ENCODE measurements at regions not wholly inside any gene's neighbourhood (a gene's known extent, or its start where the extent isn't known, plus 50 kb on each side); places are given as distances from the start of the nearest gene placed in this dataset.
"Not testable (repeated sequence)": the region's sequence is repeated elsewhere in the genome, so short reads cannot be mapped to it uniquely, and the experiment has no call there.

- not testable (repeated sequence) for H3K9me3 ChIP-seq; H3K4me3 ChIP-seq; DNase-seq (ENCODE audit: low spot score in 2 of 2); H3K27ac ChIP-seq; H3K27me3 ChIP-seq; H3K4me1 ChIP-seq; H3K36me3 ChIP-seq
These were observed 62.8 kb downstream of the SCP2D1 start for GRCh38 chr20:18876394-18876793.

- Histone ChIP-seq H3K27ac (no peak overlapping the region), H3K9me3 (peaks cover 4% of the 10 kb centered on the region), H3K27me3 (no peaks in the 10 kb centered on the region), H3K36me3 (no peaks in the 10 kb centered on the region), H3K4me1 (no peaks in the 10 kb centered on the region), H3K4me3 (no peak overlapping the region)
- 39% methylated on average over 2 of the region's 2 CpGs for WGBS
- no peak for TF ChIP-seq CTCF (IDR thresholded peaks at IDR 0.05)
- no peak for TF ChIP-seq EP300 (IDR thresholded peaks at IDR 0.05)
- TF ChIP-seq POLR2AphosphoS5 (IDR thresholded peaks at IDR 0.05), result no peak
- DNase-seq (ENCODE audit: low spot score in 2 of 2), result no peak
These were observed 65.7 kb downstream of the SCP2D1 start for GRCh38 chr20:18879262-18879661.

- WGBS, result 16% methylated on average over 1 of the region's 1 CpG
- no peak for TF ChIP-seq EP300 (IDR thresholded peaks at IDR 0.05)
- no peak for TF ChIP-seq POLR2A (IDR thresholded peaks at IDR 0.05)
- TF ChIP-seq POLR2AphosphoS5 (IDR thresholded peaks at IDR 0.05), result no peak
- no peak for TF ChIP-seq CTCF (IDR thresholded peaks at IDR 0.05)
- no peaks in the 10 kb centered on the region for H3K36me3 ChIP-seq
- no peak for DNase-seq (ENCODE audit: low spot score in 2 of 2)
- no peak overlapping the region for H3K4me3 ChIP-seq
- no peak overlapping the region for H3K27ac ChIP-seq
- no peaks in the 10 kb centered on the region for H3K9me3 ChIP-seq
- no peaks in the 10 kb centered on the region for H3K27me3 ChIP-seq
- H3K4me1 ChIP-seq, result no peaks in the 10 kb centered on the region
These were observed 73.2 kb downstream of the SCP2D1 start for GRCh38 chr20:18886756-18887155.

GRCh38 chr20:18901980-18902737 lies 88.6 kb downstream of the SCP2D1 start:
- Histone ChIP-seq H3K4me3 (no peak overlapping the region), H3K27ac (no peak overlapping the region), H3K4me1 (no peaks in the 10 kb centered on the region), H3K9me3 (no peaks in the 10 kb centered on the region), H3K36me3 (no peaks in the 10 kb centered on the region), H3K27me3 (no peaks in the 10 kb centered on the region)
- TF ChIP-seq POLR2A (IDR thresholded peaks at IDR 0.05) (no peak), EP300 (IDR thresholded peaks at IDR 0.05) (no peak), CTCF (IDR thresholded peaks at IDR 0.05) (no peak), POLR2AphosphoS5 (IDR thresholded peaks at IDR 0.05) (no peak)
- DNase-seq (ENCODE audit: low spot score in 2 of 2), result no peak
- 74% methylated on average over 7 of the region's 7 CpGs for WGBS

- Histone ChIP-seq H3K27me3 (no peaks in the 10 kb centered on the region), H3K4me1 (no peaks in the 10 kb centered on the region), H3K36me3 (no peaks in the 10 kb centered on the region), H3K27ac (no peak overlapping the region), H3K4me3 (no peak overlapping the region), H3K9me3 (no peaks in the 10 kb centered on the region)
- 37% methylated on average over 4 of the region's 4 CpGs for WGBS
- TF ChIP-seq POLR2AphosphoS5 (IDR thresholded peaks at IDR 0.05) (no peak), POLR2A (IDR thresholded peaks at IDR 0.05) (no peak), CTCF (IDR thresholded peaks at IDR 0.05) (no peak), EP300 (IDR thresholded peaks at IDR 0.05) (no peak)
- no peak for DNase-seq (ENCODE audit: low spot score in 2 of 2)
These were observed 90.6 kb downstream of the SCP2D1 start for GRCh38 chr20:18904192-18904591.

- H3K27ac ChIP-seq, result no peak overlapping the region
- H3K27me3 ChIP-seq, result no peaks in the 10 kb centered on the region
- no peak for DNase-seq (ENCODE audit: low spot score in 2 of 2)
- no peaks in the 10 kb centered on the region for H3K9me3 ChIP-seq
- H3K36me3 ChIP-seq, result no peaks in the 10 kb centered on the region
- no peaks in the 10 kb centered on the region for H3K4me1 ChIP-seq
- H3K4me3 ChIP-seq, result no peak overlapping the region
- TF ChIP-seq POLR2A (IDR thresholded peaks at IDR 0.05) (no peak), POLR2AphosphoS5 (IDR thresholded peaks at IDR 0.05) (no peak), CTCF (IDR thresholded peaks at IDR 0.05) (peak in 1 of 2 donors; percentile 27), EP300 (IDR thresholded peaks at IDR 0.05) (no peak)
- WGBS, result 69% methylated on average over 5 of the region's 5 CpGs
These were observed 91.0 kb downstream of the SCP2D1 start for GRCh38 chr20:18904624-18905023.
